K562 (cell line): ENCODE measurements at regions not wholly inside any gene's neighbourhood (a gene's known extent, or its start where the extent isn't known, plus 50 kb on each side); places are given as distances from the start of the nearest gene placed in this dataset.

Source experiments
- ATAC-seq: fragments of 200-7000 bp; cut with Tn5 transposase; 3 replicates; pipeline ENCODE4 v1.9.1; 2020; ENCODE audit warnings: moderate library complexity
- BruUV-seq: library from RNA; stranded (reverse); fragments of 400-500 nt; replicated peaks from 2 replicates; lab custom pipeline; 2021; lab: Mats Ljungman, UMichigan
- CTCF ChIA-PET: fragments of 300-600 bp; formaldehyde crosslinking; extraction: SDS; loops from one replicate; lab custom pipeline; 2021; ENCODE audit warnings: low intra/inter-chr PET ratio; lab: Yijun Ruan, JAX
- POLR2A ChIA-PET: fragments of 300-600, 350-650 bp; sonication (Branson Sonifier 250); formaldehyde crosslinking; extraction: SDS; loops from one replicate; lab custom pipeline; 2021; ENCODE audit warnings: antibody characterized with exemption, inconsistent platforms; lab: Yijun Ruan, JAX
- DNase-seq, 4 experiments: peaks; one replicate each; pipeline versions ENCODE4 v3.0.0 to v3.0.0-alpha.2; 2011 to 2018; ENCODE audit warnings: low spot score in 3 of 4, mixed read lengths in 3 of 4; ENCODE audit errors: extremely low read depth in 1 of 4
- FAIRE-seq: peaks from 2 replicates; lab custom pipeline; 2011; peaks lifted over from hg19 to GRCh38; lab: Jason Lieb, UNC
- H2AFZ ChIP-seq: 2 replicates; pipeline ENCODE4 v1.6.0; 2011; ENCODE audit warnings: low read depth, low read length, control low read depth, inconsistent platforms
- H3K27ac ChIP-seq: fragments of 200-600 bp; 3 replicates; pipeline ENCODE4 v1.8.0; 2011; ENCODE audit warnings: low read depth, mild to moderate bottlenecking, control low read depth, inconsistent platforms, low read length, moderate library complexity, mixed read lengths; ENCODE audit errors: extremely low read depth
- H3K27me3 ChIP-seq, 2 experiments: fragments of 300-600 bp in 1 of 2; 2 replicates in 1 of 2; 3 replicates in 1 of 2; pipeline versions ENCODE4 v1.6.0 to v1.8.0; 2011; ENCODE audit warnings: inconsistent platforms in 2 of 2, low read length in 2 of 2, mild to moderate bottlenecking in 1 of 2, mixed read lengths in 1 of 2, moderate library complexity in 1 of 2; ENCODE audit not compliant: control insufficient read depth in 2 of 2, insufficient read depth in 2 of 2
- H3K36me3 ChIP-seq: fragments of 300-600 bp; 3 replicates; pipeline ENCODE4 v1.8.0; 2011; ENCODE audit warnings: mild to moderate bottlenecking, low read length, inconsistent platforms; ENCODE audit not compliant: control insufficient read depth, insufficient read depth
- H3K4me1 ChIP-seq, 2 experiments: fragments of 200-600 bp in 1 of 2; replicated peaks in 1 of 2; 2 replicates in 1 of 2; 3 replicates in 1 of 2; pipeline versions ENCODE4 v1.5.1 to v1.8.0; 2011; ENCODE audit warnings: inconsistent platforms in 2 of 2, low read length in 2 of 2, mild to moderate bottlenecking in 1 of 2, mixed read lengths in 1 of 2, moderate library complexity in 1 of 2; ENCODE audit not compliant: control insufficient read depth in 2 of 2, insufficient read depth in 2 of 2
- H3K4me2 ChIP-seq: 2 replicates; pipeline ENCODE4 v1.6.1; 2011; ENCODE audit warnings: low read length, control low read depth, inconsistent platforms, mixed read lengths; ENCODE audit not compliant: insufficient read depth
- H3K4me3 ChIP-seq: fragments of 200-600 bp; sonication (generic), shearing (Covaris generic); 2 replicates; pipeline ENCODE4 v1.5.1; 2016; ENCODE audit warnings: control low read depth, inconsistent platforms
- H3K79me2 ChIP-seq: fragments of 200-600 bp; 3 replicates; pipeline ENCODE4 v1.8.0; 2011; ENCODE audit warnings: low read length, inconsistent platforms; ENCODE audit not compliant: control insufficient read depth, insufficient read depth
- H3K9ac ChIP-seq, 2 experiments: 2 replicates each; pipeline versions ENCODE4 v1.6.0 to v1.6.1; 2011; ENCODE audit warnings: low read depth in 2 of 2, low read length in 2 of 2, control low read depth in 1 of 2, inconsistent platforms in 1 of 2, mild to moderate bottlenecking in 1 of 2, mixed read lengths in 1 of 2; ENCODE audit not compliant: insufficient read depth in 1 of 2
- H3K9me1 ChIP-seq: one replicate; pipeline ENCODE4 v1.6.0; 2011; ENCODE audit warnings: inconsistent platforms, mild to moderate bottlenecking, low read length, moderate library complexity; ENCODE audit not compliant: control insufficient read depth, insufficient read depth
- H3K9me3 ChIP-seq: replicated peaks from 2 replicates; pipeline ENCODE4 v1.5.1; 2011; ENCODE audit warnings: low read depth, low read length, inconsistent platforms; ENCODE audit not compliant: control insufficient read depth, insufficient read depth
- H4K20me1 ChIP-seq: replicated peaks from 2 replicates; pipeline ENCODE4 v1.6.1; 2011; ENCODE audit warnings: low read length, inconsistent platforms, mixed read lengths; ENCODE audit not compliant: control insufficient read depth, insufficient read depth
- GATAD2B ChIP-seq: fragments of 450-650 bp; IDR thresholded peaks from 2 replicates; pipeline ENCODE4 v1.6.1; 2017; ENCODE audit warnings: mild to moderate bottlenecking, borderline replicate concordance
- IRF9 ChIP-seq: fragments of 450-650 bp; IDR thresholded peaks from 2 replicates; pipeline ENCODE4 v1.6.1; 2016; ENCODE audit warnings: missing biosample characterization, missing genetic modification characterization
- MAFK ChIP-seq: IDR thresholded peaks from 2 replicates; pipeline ENCODE4 v1.6.1; 2011; ENCODE audit warnings: low read length, improper control_type of control experiment
- MYBL2 ChIP-seq, 2 experiments: fragments of 450-650 bp in 1 of 2; sonication (generic) in 1 of 2; formaldehyde crosslinking in 1 of 2; IDR thresholded peaks; 2 replicates each; pipeline versions ENCODE4 v1.6.1 to v1.8.1; 2017 to 2022; ENCODE audit warnings: borderline replicate concordance in 1 of 2, inconsistent platforms in 1 of 2, low read depth in 1 of 2, mild to moderate bottlenecking in 1 of 2, missing genetic modification reagents in 1 of 2, moderate library complexity in 1 of 2
- SMARCB1 ChIP-seq: IDR thresholded peaks from 2 replicates; pipeline ENCODE4 v1.6.1; 2011; ENCODE audit warnings: improper control_type of control experiment, low read depth; ENCODE audit not compliant: insufficient read length
- SP1 ChIP-seq: sonication (generic); formaldehyde crosslinking; IDR thresholded peaks from 2 replicates; pipeline ENCODE4 v1.8.1; 2022; ENCODE audit warnings: mild to moderate bottlenecking, missing genetic modification reagents
- ZNF436 ChIP-seq: fragments of 250-450, 450-650 bp; sonication (Bioruptor Pico); formaldehyde crosslinking; IDR thresholded peaks from 2 replicates; pipeline ENCODE4 v1.7.0; 2020; ENCODE audit warnings: mild to moderate bottlenecking
- WGBS: fragments of 100-300 bp; shearing (Covaris generic); methylation state at CpG from one replicate; pipeline ENCODE4 v1.1.6; 2016; ENCODE audit warnings: low coverage, mixed read lengths; ENCODE audit not compliant: insufficient coverage; ENCODE audit errors: missing lambda C conversion rate; 5-methylcytosine and 5-hydroxymethylcytosine counted together
- in situ Hi-C: fragments of 300-500 bp; cut with MboI; formaldehyde crosslinking; loops from 4 replicates; pipeline ENCODE4 v1.15.0; 2018; ENCODE audit warnings: inconsistent platforms, mixed read lengths
- intact Hi-C: fragments of 100-400 bp; cut with micrococcal nuclease; formaldehyde crosslinking; loops from 2 replicates; pipeline ENCODE4 v1.14.2; 2022

- ChIA-PET POLR2A (no interaction called here), CTCF (no interaction called here)
- intact Hi-C loops (no loop called here), in situ Hi-C loops (no loop called here)
- no peak overlapping the region for H3K4me3 ChIP-seq
- no peak overlapping the region for H2AFZ ChIP-seq
- H3K9ac ChIP-seq, result no peak overlapping the region
- no peaks in the 10 kb centered on the region for H3K4me1 ChIP-seq
- no peak for ATAC-seq
- no peaks in the 10 kb centered on the region for H3K79me2 ChIP-seq
- no peak overlapping the region for H3K27ac ChIP-seq
- H3K9me3 ChIP-seq, result no peaks in the 10 kb centered on the region
- no peaks in the 10 kb centered on the region for H3K36me3 ChIP-seq
- DNase-seq, result no peak
- no TSS peak for BruUV-seq
- no peaks in the 10 kb centered on the region for H3K9me1 ChIP-seq
- no peaks in the 10 kb centered on the region for H4K20me1 ChIP-seq
- no peak for FAIRE-seq
- no peak overlapping the region for H3K4me2 ChIP-seq
- 16% methylated on average over 4 of the region's 4 CpGs for WGBS
- no peak for TF ChIP-seq ZNF436
- no peak for TF ChIP-seq MAFK
- no peak for TF ChIP-seq GATAD2B
- no peak for TF ChIP-seq IRF9 (tag)
- TF ChIP-seq SP1, result no peak
- no peak for TF ChIP-seq MYBL2 (IDR thresholded peaks at IDR 0.05; ENCODE audit: low read depth)
- no peak for TF ChIP-seq MYBL2 (CRISPR knock-in tag; IDR thresholded peaks at IDR 0.05; ENCODE audit: borderline replicate concordance)
- TF ChIP-seq SMARCB1, result no peak
- H3K27me3 ChIP-seq, result no peaks in the 10 kb centered on the region
Measured at GRCh38 chr9:91148306-91148705, 213.4 kb downstream of the AUH start.
